ENCODE measurements at regions not wholly inside any gene's neighbourhood (a gene's known extent, or its start where the extent isn't known, plus 50 kb on each side); places are given as distances from the start of the nearest gene placed in this dataset.

GRCh38 chr6:167750956-167751358 lies 75.8 kb upstream of the AFDN start:
- TF ChIP-seq CTCF (IDR thresholded peaks at IDR 0.05; ENCODE audit: low read depth, low read length) (no peak), POLR2A (IDR thresholded peaks at IDR 0.05; ENCODE audit: extremely low read depth, insufficient read length) (no peak)
